ENCODE measurements at regions not wholly inside any gene's neighbourhood (a gene's known extent, or its start where the extent isn't known, plus 50 kb on each side); places are given as distances from the start of the nearest gene placed in this dataset.

DNA sequence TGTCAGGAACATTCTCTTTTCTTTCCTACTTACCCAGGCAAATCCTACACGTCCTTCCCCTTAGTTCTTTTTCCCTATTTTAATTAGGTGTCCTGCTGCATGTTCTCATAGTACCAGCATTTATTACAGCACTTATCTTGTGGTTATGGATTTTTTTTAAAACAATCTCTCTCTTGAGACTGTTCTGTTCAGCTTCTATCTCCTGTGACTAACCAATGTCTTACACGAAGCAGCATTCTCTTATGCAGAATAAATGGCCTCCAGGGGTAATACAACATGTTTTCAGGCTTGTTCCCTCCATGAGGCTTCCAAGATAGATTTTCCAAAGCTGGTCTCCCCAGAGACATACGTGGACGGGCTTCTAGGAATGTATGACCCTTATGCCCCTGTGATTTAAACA lies 1096.1 kb upstream of the CELF2 start:
- TF ChIP-seq, protein P1, sequence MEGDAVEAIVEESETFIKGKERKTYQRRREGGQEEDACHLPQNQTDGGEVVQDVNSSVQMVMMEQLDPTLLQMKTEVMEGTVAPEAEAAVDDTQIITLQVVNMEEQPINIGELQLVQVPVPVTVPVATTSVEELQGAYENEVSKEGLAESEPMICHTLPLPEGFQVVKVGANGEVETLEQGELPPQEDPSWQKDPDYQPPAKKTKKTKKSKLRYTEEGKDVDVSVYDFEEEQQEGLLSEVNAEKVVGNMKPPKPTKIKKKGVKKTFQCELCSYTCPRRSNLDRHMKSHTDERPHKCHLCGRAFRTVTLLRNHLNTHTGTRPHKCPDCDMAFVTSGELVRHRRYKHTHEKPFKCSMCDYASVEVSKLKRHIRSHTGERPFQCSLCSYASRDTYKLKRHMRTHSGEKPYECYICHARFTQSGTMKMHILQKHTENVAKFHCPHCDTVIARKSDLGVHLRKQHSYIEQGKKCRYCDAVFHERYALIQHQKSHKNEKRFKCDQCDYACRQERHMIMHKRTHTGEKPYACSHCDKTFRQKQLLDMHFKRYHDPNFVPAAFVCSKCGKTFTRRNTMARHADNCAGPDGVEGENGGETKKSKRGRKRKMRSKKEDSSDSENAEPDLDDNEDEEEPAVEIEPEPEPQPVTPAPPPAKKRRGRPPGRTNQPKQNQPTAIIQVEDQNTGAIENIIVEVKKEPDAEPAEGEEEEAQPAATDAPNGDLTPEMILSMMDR (IDR thresholded peaks at IDR 0.05; ENCODE audit: insufficient read depth, low read depth, low read length) = no peak
- no peak for TF ChIP-seq EZH2 (IDR thresholded peaks at IDR 0.05; ENCODE audit: insufficient read depth, low read length)
